ENCODE measurements at regions not wholly inside any gene's neighbourhood (a gene's known extent, or its start where the extent isn't known, plus 50 kb on each side); places are given as distances from the start of the nearest gene placed in this dataset.

DNA sequence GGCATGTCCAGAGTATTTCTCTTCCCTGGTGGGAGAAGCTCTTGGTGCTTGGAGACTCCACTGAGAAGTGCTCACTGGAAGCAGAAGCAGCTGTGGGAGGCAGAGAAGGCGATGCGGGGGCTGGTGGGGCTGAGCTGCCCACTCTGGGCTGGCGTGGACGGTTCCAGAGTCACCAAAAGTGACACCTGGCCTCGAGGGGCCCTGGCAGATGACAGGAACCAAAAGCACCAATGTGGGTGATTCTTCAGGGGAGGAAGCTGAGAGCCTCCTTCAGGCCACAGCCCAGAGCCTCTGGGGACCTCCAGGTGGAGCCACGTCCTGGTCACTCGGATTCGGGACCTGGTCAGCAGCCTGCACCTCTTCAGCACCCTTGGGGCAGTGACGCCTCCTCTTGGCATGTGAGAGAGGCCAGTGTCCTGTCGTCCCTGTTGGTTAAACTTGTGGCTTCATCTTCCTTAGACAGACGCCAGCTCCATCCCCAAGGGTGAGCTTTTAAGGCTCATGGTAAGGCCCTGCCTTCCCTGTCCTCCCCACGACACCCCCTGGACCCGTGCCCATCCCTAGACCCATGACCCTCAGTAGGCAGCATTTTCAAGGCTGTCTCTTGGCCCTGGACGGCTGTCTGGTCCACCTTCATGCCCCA, 78.7 kb upstream of the IRX4 start:
- no peaks in the 10 kb centered on the region for H3K79me2 ChIP-seq (replicated peaks; ENCODE audit: insufficient read depth)
- ATAC-seq (no peak), DNase-seq (ENCODE audit: low spot score) (no peak)
- no peak overlapping the region for H3K4me2 ChIP-seq
- peaks cover 1% of the 10 kb centered on the region; the same call in 1 of the 2 replicates for H3K4me1 ChIP-seq (ENCODE audit: insufficient read depth)
- peaks cover 10% of the 10 kb centered on the region for H3K4me1 Mint-ChIP-seq
- no peaks in the 10 kb centered on the region for H3K36me3 Mint-ChIP-seq (ENCODE audit: low read depth)
- peaks cover 5% of the 10 kb centered on the region; the same call in 1 of the 2 replicates for H3K9me2 ChIP-seq (ENCODE audit: insufficient read depth)
- H3K4me3 ChIP-seq, result no peak overlapping the region
- H3K27ac Mint-ChIP-seq, result no peak overlapping the region
- H3F3A ChIP-seq (replicated peaks; ENCODE audit: low read depth), result no peaks in the 10 kb centered on the region
- H3K36me3 ChIP-seq (ENCODE audit: insufficient read depth), result no peaks in the 10 kb centered on the region
- H2AFZ ChIP-seq, result no peak overlapping the region
- no peak overlapping the region for H3K27ac ChIP-seq (ENCODE audit: low read depth)
- TF ChIP-seq EZH2 (IDR thresholded peaks at IDR 0.05; ENCODE audit: low read depth, unreplicated experiment) (no peak), ZNF331 (CRISPR knock-in tag; IDR thresholded peaks at IDR 0.05; ENCODE audit: low read depth) (no peak), NANOG (IDR thresholded peaks at IDR 0.05; ENCODE audit: borderline replicate concordance) (no peak), STAT1 (IDR thresholded peaks at IDR 0.05; ENCODE audit: unreplicated experiment) (no peak), POLR2AphosphoS5 (IDR thresholded peaks at IDR 0.05; ENCODE audit: low read depth) (no peak)
- TF ChIP-seq, protein P1, sequence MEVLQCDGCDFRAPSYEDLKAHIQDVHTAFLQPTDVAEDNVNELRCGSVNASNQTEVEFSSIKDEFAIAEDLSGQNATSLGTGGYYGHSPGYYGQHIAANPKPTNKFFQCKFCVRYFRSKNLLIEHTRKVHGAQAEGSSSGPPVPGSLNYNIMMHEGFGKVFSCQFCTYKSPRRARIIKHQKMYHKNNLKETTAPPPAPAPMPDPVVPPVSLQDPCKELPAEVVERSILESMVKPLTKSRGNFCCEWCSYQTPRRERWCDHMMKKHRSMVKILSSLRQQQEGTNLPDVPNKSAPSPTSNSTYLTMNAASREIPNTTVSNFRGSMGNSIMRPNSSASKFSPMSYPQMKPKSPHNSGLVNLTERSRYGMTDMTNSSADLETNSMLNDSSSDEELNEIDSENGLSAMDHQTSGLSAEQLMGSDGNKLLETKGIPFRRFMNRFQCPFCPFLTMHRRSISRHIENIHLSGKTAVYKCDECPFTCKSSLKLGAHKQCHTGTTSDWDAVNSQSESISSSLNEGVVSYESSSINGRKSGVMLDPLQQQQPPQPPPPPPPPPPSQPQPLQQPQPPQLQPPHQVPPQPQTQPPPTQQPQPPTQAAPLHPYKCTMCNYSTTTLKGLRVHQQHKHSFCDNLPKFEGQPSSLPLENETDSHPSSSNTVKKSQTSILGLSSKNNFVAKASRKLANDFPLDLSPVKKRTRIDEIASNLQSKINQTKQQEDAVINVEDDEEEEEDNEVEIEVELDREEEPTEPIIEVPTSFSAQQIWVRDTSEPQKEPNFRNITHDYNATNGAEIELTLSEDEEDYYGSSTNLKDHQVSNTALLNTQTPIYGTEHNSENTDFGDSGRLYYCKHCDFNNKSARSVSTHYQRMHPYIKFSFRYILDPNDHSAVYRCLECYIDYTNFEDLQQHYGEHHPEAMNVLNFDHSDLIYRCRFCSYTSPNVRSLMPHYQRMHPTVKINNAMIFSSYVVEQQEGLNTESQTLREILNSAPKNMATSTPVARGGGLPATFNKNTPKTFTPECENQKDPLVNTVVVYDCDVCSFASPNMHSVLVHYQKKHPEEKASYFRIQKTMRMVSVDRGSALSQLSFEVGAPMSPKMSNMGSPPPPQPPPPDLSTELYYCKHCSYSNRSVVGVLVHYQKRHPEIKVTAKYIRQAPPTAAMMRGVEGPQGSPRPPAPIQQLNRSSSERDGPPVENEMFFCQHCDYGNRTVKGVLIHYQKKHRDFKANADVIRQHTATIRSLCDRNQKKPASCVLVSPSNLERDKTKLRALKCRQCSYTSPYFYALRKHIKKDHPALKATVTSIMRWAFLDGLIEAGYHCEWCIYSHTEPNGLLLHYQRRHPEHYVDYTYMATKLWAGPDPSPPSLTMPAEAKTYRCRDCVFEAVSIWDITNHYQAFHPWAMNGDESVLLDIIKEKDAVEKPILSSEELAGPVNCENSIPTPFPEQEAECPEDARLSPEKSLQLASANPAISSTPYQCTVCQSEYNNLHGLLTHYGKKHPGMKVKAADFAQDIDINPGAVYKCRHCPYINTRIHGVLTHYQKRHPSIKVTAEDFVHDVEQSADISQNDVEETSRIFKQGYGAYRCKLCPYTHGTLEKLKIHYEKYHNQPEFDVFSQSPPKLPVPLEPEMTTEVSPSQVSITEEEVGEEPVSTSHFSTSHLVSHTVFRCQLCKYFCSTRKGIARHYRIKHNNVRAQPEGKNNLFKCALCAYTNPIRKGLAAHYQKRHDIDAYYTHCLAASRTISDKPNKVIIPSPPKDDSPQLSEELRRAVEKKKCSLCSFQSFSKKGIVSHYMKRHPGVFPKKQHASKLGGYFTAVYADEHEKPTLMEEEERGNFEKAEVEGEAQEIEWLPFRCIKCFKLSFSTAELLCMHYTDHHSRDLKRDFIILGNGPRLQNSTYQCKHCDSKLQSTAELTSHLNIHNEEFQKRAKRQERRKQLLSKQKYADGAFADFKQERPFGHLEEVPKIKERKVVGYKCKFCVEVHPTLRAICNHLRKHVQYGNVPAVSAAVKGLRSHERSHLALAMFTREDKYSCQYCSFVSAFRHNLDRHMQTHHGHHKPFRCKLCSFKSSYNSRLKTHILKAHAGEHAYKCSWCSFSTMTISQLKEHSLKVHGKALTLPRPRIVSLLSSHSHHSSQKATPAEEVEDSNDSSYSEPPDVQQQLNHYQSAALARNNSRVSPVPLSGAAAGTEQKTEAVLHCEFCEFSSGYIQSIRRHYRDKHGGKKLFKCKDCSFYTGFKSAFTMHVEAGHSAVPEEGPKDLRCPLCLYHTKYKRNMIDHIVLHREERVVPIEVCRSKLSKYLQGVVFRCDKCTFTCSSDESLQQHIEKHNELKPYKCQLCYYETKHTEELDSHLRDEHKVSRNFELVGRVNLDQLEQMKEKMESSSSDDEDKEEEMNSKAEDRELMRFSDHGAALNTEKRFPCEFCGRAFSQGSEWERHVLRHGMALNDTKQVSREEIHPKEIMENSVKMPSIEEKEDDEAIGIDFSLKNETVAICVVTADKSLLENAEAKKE (CRISPR knock-in tag; IDR thresholded peaks at IDR 0.05), result no peak
- H3K27me3 ChIP-seq (ENCODE audit: insufficient read depth), result no peaks in the 10 kb centered on the region
- no peak overlapping the region for H3K4me3 Mint-ChIP-seq
- no peaks in the 10 kb centered on the region for H4K20me1 ChIP-seq (replicated peaks; ENCODE audit: insufficient read depth)
- no peaks in the 10 kb centered on the region for H3K9me3 Mint-ChIP-seq
- H3K27me3 Mint-ChIP-seq (ENCODE audit: insufficient read depth, low read depth, poor library complexity), result peaks cover 2% of the 10 kb centered on the region

All from GM23338 (cell line).